ENCODE measurements at regions not wholly inside any gene's neighbourhood (a gene's known extent, or its start where the extent isn't known, plus 50 kb on each side); places are given as distances from the start of the nearest gene placed in this dataset.

GRCh38 chr7:17651863-17652385 lies 288.4 kb downstream of the SNX13 start:
- no peak for TF ChIP-seq POLR2A (IDR thresholded peaks at IDR 0.05; ENCODE audit: low read depth, low read length)
- TF ChIP-seq TAF1 (IDR thresholded peaks at IDR 0.05; ENCODE audit: borderline replicate concordance, low read depth, low read length), result no peak
